ENCODE measurements at regions not wholly inside any gene's neighbourhood (a gene's known extent, or its start where the extent isn't known, plus 50 kb on each side); places are given as distances from the start of the nearest gene placed in this dataset.

DNA sequence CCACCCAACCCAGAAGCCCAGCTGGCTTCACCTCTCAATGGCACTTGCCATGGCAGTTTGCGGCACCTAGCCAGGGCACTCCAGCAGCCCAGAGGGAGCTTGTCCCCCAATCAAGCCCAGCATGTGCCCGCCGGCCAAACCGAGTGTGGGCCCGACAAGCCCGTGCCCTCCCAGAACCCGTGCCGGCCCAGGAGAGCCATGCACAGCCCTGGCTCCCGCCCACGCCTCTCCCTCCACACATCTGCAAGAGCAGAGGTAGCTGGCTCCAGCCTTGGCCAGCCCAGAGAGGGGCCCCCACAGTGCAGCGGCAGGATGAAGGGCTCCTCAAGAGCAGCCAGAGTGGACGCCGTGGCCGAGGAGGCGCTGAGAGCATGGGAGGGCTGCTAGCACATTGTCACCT, 2278.0 kb upstream of the PCDH20 start (continued):
- TF ChIP-seq POLR2AphosphoS5 (IDR thresholded peaks at IDR 0.05; ENCODE audit: low read depth): no peak
- no peak for TF ChIP-seq ZNF331 (CRISPR knock-in tag; IDR thresholded peaks at IDR 0.05; ENCODE audit: low read depth)
- TF ChIP-seq STAT1 (IDR thresholded peaks at IDR 0.05; ENCODE audit: unreplicated experiment): no peak
- TF ChIP-seq, protein P1, sequence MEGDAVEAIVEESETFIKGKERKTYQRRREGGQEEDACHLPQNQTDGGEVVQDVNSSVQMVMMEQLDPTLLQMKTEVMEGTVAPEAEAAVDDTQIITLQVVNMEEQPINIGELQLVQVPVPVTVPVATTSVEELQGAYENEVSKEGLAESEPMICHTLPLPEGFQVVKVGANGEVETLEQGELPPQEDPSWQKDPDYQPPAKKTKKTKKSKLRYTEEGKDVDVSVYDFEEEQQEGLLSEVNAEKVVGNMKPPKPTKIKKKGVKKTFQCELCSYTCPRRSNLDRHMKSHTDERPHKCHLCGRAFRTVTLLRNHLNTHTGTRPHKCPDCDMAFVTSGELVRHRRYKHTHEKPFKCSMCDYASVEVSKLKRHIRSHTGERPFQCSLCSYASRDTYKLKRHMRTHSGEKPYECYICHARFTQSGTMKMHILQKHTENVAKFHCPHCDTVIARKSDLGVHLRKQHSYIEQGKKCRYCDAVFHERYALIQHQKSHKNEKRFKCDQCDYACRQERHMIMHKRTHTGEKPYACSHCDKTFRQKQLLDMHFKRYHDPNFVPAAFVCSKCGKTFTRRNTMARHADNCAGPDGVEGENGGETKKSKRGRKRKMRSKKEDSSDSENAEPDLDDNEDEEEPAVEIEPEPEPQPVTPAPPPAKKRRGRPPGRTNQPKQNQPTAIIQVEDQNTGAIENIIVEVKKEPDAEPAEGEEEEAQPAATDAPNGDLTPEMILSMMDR (conservative IDR thresholded peaks at IDR 0.05; ENCODE audit: low read depth in 2 of 2): no peak

DNA sequence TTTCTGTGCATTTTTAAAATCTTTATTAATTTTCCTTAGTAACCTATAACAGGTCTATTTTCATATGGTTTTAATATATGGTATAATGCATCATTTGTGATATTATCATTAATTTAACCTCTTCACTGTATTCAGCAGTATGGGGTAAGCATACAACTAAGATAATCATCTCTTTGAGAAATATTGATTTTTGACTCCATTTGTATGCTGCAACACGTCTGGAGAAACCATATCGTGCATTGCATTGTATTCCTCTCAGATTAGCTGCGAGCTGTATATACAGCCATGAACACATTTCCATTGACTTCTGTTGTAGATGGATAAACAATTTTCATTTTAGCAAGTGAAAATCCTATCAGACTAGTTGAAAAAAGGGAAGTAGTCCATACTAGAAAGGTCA, 2275.8 kb upstream of the PCDH20 start:
- no peak for ATAC-seq
- H3K79me2 ChIP-seq (replicated peaks; ENCODE audit: insufficient read depth): no peaks in the 10 kb centered on the region

More for the DNA sequence above, 2275.8 kb upstream of the PCDH20 start:
- no peak overlapping the region for H2AFZ ChIP-seq
- H4K20me1 ChIP-seq (replicated peaks; ENCODE audit: insufficient read depth): no peaks in the 10 kb centered on the region
- Mint-ChIP-seq H3K4me3 (no peak overlapping the region), H3K27me3 (ENCODE audit: insufficient read depth, low read depth, poor library complexity) (peaks cover 1% of the 10 kb centered on the region), H3K4me1 (no peaks in the 10 kb centered on the region; the same call in 1 of the 3 replicates), H3K27ac (no peak overlapping the region), H3K36me3 (ENCODE audit: low read depth) (peaks cover 11% of the 10 kb centered on the region; the same call in 1 of the 3 replicates), H3K9me3 (peaks cover 13% of the 10 kb centered on the region)
- no peak for DNase-seq (ENCODE audit: low spot score)
- no peaks in the 10 kb centered on the region for H3K36me3 ChIP-seq (ENCODE audit: insufficient read depth)
- H3K4me2 ChIP-seq: no peak overlapping the region
- no peak overlapping the region for H3K27ac ChIP-seq (ENCODE audit: low read depth)
- TF ChIP-seq EZH2phosphoT487 (IDR thresholded peaks at IDR 0.05; ENCODE audit: unreplicated experiment) (no peak), ZNF114 (CRISPR knock-in tag; IDR thresholded peaks at IDR 0.05) (no peak)
- TF ChIP-seq, protein P2, sequence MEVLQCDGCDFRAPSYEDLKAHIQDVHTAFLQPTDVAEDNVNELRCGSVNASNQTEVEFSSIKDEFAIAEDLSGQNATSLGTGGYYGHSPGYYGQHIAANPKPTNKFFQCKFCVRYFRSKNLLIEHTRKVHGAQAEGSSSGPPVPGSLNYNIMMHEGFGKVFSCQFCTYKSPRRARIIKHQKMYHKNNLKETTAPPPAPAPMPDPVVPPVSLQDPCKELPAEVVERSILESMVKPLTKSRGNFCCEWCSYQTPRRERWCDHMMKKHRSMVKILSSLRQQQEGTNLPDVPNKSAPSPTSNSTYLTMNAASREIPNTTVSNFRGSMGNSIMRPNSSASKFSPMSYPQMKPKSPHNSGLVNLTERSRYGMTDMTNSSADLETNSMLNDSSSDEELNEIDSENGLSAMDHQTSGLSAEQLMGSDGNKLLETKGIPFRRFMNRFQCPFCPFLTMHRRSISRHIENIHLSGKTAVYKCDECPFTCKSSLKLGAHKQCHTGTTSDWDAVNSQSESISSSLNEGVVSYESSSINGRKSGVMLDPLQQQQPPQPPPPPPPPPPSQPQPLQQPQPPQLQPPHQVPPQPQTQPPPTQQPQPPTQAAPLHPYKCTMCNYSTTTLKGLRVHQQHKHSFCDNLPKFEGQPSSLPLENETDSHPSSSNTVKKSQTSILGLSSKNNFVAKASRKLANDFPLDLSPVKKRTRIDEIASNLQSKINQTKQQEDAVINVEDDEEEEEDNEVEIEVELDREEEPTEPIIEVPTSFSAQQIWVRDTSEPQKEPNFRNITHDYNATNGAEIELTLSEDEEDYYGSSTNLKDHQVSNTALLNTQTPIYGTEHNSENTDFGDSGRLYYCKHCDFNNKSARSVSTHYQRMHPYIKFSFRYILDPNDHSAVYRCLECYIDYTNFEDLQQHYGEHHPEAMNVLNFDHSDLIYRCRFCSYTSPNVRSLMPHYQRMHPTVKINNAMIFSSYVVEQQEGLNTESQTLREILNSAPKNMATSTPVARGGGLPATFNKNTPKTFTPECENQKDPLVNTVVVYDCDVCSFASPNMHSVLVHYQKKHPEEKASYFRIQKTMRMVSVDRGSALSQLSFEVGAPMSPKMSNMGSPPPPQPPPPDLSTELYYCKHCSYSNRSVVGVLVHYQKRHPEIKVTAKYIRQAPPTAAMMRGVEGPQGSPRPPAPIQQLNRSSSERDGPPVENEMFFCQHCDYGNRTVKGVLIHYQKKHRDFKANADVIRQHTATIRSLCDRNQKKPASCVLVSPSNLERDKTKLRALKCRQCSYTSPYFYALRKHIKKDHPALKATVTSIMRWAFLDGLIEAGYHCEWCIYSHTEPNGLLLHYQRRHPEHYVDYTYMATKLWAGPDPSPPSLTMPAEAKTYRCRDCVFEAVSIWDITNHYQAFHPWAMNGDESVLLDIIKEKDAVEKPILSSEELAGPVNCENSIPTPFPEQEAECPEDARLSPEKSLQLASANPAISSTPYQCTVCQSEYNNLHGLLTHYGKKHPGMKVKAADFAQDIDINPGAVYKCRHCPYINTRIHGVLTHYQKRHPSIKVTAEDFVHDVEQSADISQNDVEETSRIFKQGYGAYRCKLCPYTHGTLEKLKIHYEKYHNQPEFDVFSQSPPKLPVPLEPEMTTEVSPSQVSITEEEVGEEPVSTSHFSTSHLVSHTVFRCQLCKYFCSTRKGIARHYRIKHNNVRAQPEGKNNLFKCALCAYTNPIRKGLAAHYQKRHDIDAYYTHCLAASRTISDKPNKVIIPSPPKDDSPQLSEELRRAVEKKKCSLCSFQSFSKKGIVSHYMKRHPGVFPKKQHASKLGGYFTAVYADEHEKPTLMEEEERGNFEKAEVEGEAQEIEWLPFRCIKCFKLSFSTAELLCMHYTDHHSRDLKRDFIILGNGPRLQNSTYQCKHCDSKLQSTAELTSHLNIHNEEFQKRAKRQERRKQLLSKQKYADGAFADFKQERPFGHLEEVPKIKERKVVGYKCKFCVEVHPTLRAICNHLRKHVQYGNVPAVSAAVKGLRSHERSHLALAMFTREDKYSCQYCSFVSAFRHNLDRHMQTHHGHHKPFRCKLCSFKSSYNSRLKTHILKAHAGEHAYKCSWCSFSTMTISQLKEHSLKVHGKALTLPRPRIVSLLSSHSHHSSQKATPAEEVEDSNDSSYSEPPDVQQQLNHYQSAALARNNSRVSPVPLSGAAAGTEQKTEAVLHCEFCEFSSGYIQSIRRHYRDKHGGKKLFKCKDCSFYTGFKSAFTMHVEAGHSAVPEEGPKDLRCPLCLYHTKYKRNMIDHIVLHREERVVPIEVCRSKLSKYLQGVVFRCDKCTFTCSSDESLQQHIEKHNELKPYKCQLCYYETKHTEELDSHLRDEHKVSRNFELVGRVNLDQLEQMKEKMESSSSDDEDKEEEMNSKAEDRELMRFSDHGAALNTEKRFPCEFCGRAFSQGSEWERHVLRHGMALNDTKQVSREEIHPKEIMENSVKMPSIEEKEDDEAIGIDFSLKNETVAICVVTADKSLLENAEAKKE (CRISPR knock-in tag; IDR thresholded peaks at IDR 0.05): no peak
- TF ChIP-seq, protein P3, sequence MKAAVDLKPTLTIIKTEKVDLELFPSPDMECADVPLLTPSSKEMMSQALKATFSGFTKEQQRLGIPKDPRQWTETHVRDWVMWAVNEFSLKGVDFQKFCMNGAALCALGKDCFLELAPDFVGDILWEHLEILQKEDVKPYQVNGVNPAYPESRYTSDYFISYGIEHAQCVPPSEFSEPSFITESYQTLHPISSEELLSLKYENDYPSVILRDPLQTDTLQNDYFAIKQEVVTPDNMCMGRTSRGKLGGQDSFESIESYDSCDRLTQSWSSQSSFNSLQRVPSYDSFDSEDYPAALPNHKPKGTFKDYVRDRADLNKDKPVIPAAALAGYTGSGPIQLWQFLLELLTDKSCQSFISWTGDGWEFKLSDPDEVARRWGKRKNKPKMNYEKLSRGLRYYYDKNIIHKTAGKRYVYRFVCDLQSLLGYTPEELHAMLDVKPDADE (IDR thresholded peaks at IDR 0.05): no peak
- H3K9me2 ChIP-seq (ENCODE audit: insufficient read depth): peaks cover 8% of the 10 kb centered on the region; the same call in 1 of the 2 replicates
- H3K4me3 ChIP-seq: no peak overlapping the region
- H3F3A ChIP-seq (replicated peaks; ENCODE audit: low read depth): no peaks in the 10 kb centered on the region
- H3K27me3 ChIP-seq (ENCODE audit: insufficient read depth): no peaks in the 10 kb centered on the region
- H3K4me1 ChIP-seq (ENCODE audit: insufficient read depth): no peaks in the 10 kb centered on the region; the same call in 1 of the 2 replicates

All from GM23338 (cell line).